ENCODE measurements at regions not wholly inside any gene's neighbourhood (a gene's known extent, or its start where the extent isn't known, plus 50 kb on each side); places are given as distances from the start of the nearest gene placed in this dataset.

GRCh38 chr9:13354733-13355132, 75.2 kb upstream of the MPDZ start:
- dilution Hi-C loops (cut with MboI; ENCODE audit: extremely low pct_ligation_motif_present, low sequenced_read_pairs): no loop called here
- Histone ChIP-seq H3K9me1 (ENCODE audit: control insufficient read depth, extremely low read depth, insufficient read depth, low read length) (no peaks in the 10 kb centered on the region), H3K4me2 (ENCODE audit: control insufficient read depth, extremely low read depth, insufficient read depth, low read depth, low read length) (no peak overlapping the region), H3K36me3 (ENCODE audit: control insufficient read depth in 2 of 2, extremely low read depth in 1 of 2, insufficient read depth in 2 of 2, low read length in 2 of 2) (no peaks in the 10 kb centered on the region), H2AFZ (ENCODE audit: control insufficient read depth, low read length) (no peak overlapping the region), H3K27me3 (ENCODE audit: control insufficient read depth, extremely low read depth, insufficient read depth, low read length) (no peaks in the 10 kb centered on the region), H4K20me1 (ENCODE audit: control insufficient read depth, extremely low read depth, insufficient read depth, low read length) (no peaks in the 10 kb centered on the region), H3K27ac (ENCODE audit: control insufficient read depth, insufficient read depth, low read length) (no peak overlapping the region), H3K4me3 (ENCODE audit: control insufficient read depth in 2 of 3, extremely low read depth in 1 of 3, insufficient read depth in 2 of 3, low read depth in 1 of 3, low read length in 3 of 3) (no peak overlapping the region), H3K79me2 (ENCODE audit: control insufficient read depth, insufficient read depth, low read length) (no peaks in the 10 kb centered on the region), H3K4me1 (ENCODE audit: control insufficient read depth, extremely low read depth, insufficient read depth, low read length) (peaks cover 10% of the 10 kb centered on the region), H3K9me3 (ENCODE audit: control insufficient read depth, low read depth, low read length) (no peaks in the 10 kb centered on the region), H3K9ac (ENCODE audit: control insufficient read depth, extremely low read depth, insufficient read depth, low read length) (no peak overlapping the region)
- TF ChIP-seq EZH2 (IDR thresholded peaks at IDR 0.05; ENCODE audit: low read length) (no peak), CTCF (optimal IDR thresholded peaks at IDR 0.05 in 1 of 3, IDR thresholded peaks at IDR 0.05 in 1 of 3, conservative IDR thresholded peaks at IDR 0.05 in 1 of 3; ENCODE audit: extremely low read depth in 1 of 3, insufficient read depth in 2 of 3, low read length in 3 of 3) (no peak)
- FAIRE-seq (no peak), DNase-seq (ENCODE audit: low read depth, low spot score) (no peak)

- no peak overlapping the region for H3K4me3 ChIP-seq (ENCODE audit: control insufficient read depth in 2 of 3, extremely low read depth in 1 of 3, insufficient read depth in 2 of 3, low read depth in 1 of 3, low read length in 3 of 3)
- peak overlapping the region; percentile 2 for H3K4me2 ChIP-seq (ENCODE audit: control insufficient read depth, extremely low read depth, insufficient read depth, low read depth, low read length)
- no peaks in the 10 kb centered on the region for H3K9me3 ChIP-seq (ENCODE audit: control insufficient read depth, low read depth, low read length)
- no peaks in the 10 kb centered on the region for H3K27me3 ChIP-seq (ENCODE audit: control insufficient read depth, extremely low read depth, insufficient read depth, low read length)
- TF ChIP-seq EZH2 (IDR thresholded peaks at IDR 0.05; ENCODE audit: low read length): no peak
- TF ChIP-seq CTCF (optimal IDR thresholded peaks at IDR 0.05 in 1 of 3, IDR thresholded peaks at IDR 0.05 in 1 of 3, conservative IDR thresholded peaks at IDR 0.05 in 1 of 3; ENCODE audit: extremely low read depth in 1 of 3, insufficient read depth in 2 of 3, low read length in 3 of 3): no peak
- no peaks in the 10 kb centered on the region for H3K79me2 ChIP-seq (ENCODE audit: control insufficient read depth, insufficient read depth, low read length)
- peaks cover 2% of the 10 kb centered on the region for H3K4me1 ChIP-seq (ENCODE audit: control insufficient read depth, extremely low read depth, insufficient read depth, low read length)
- no peaks in the 10 kb centered on the region for H3K9me1 ChIP-seq (ENCODE audit: control insufficient read depth, extremely low read depth, insufficient read depth, low read length)
- H3K27ac ChIP-seq (ENCODE audit: control insufficient read depth, insufficient read depth, low read length): no peak overlapping the region
- H3K36me3 ChIP-seq (ENCODE audit: control insufficient read depth in 2 of 2, extremely low read depth in 1 of 2, insufficient read depth in 2 of 2, low read length in 2 of 2): no peaks in the 10 kb centered on the region
- dilution Hi-C loops (cut with MboI; ENCODE audit: extremely low pct_ligation_motif_present, low sequenced_read_pairs): no loop called here
- H4K20me1 ChIP-seq (ENCODE audit: control insufficient read depth, extremely low read depth, insufficient read depth, low read length): no peaks in the 10 kb centered on the region
- FAIRE-seq (no peak), DNase-seq (ENCODE audit: low read depth, low spot score) (no peak)
- peak overlapping the region; percentile 35 for H2AFZ ChIP-seq (ENCODE audit: control insufficient read depth, low read length)
- H3K9ac ChIP-seq (ENCODE audit: control insufficient read depth, extremely low read depth, insufficient read depth, low read length): no peak overlapping the region
These were observed 73.0 kb upstream of the MPDZ start for GRCh38 chr9:13352451-13352979.

Measured in keratinocyte (primary cell).